HepG2 (cell line): ENCODE measurements at regions not wholly inside any gene's neighbourhood (a gene's known extent, or its start where the extent isn't known, plus 50 kb on each side); places are given as distances from the start of the nearest gene placed in this dataset.
A peak's percentile ranks its signal among the peaks of the same experiment; 100 is the strongest.
"Not testable (repeated sequence)": the region's sequence is repeated elsewhere in the genome, so short reads cannot be mapped to it uniquely, and the experiment has no call there.

ENCODE experiments used
- ATAC-seq: fragments of 200-7000 bp; cut with Tn5 transposase; 3 replicates; pipeline ENCODE4 v1.9.1; 2020; ENCODE audit warnings: mild to moderate bottlenecking, moderate library complexity
- BruUV-seq: library from RNA; stranded (reverse); fragments of 400-500 nt; replicated peaks from 2 replicates; lab custom pipeline; 2021; lab: Mats Ljungman, UMichigan
- CTCF ChIA-PET: fragments of 300-600 bp; formaldehyde crosslinking; extraction: SDS; loops from one replicate; lab custom pipeline; 2021; ENCODE audit warnings: low total read pairs, inconsistent platforms, low intra/inter-chr PET ratio; lab: Yijun Ruan, JAX
- POLR2A ChIA-PET: fragments of 350-600 bp; sonication (Branson Sonifier 250); formaldehyde crosslinking; loops from one replicate; lab custom pipeline; 2020; ENCODE audit warnings: antibody characterized with exemption, inconsistent platforms; lab: Yijun Ruan, JAX
- DNase-seq: peaks from one replicate; pipeline ENCODE4 v3.0.0-alpha.2; 2015; ENCODE audit warnings: low spot score
- FAIRE-seq: peaks from 3 replicates; lab custom pipeline; 2011; peaks lifted over from hg19 to GRCh38; lab: Jason Lieb, UNC
- H2AFZ ChIP-seq: one replicate; pipeline ENCODE4 v1.6.1; 2011; ENCODE audit warnings: low read length, inconsistent platforms
- H3K27ac ChIP-seq: fragments of 300-600 bp; 3 replicates; pipeline ENCODE4 v1.8.0; 2011; ENCODE audit warnings: mixed run types, mild to moderate bottlenecking, mixed read lengths, low read length, inconsistent platforms; ENCODE audit not compliant: insufficient read depth; ENCODE audit errors: extremely low read length
- H3K27me3 ChIP-seq, 2 experiments: fragments of 200-600 bp in 1 of 2; 2 replicates in 1 of 2; 3 replicates in 1 of 2; pipeline versions ENCODE4 v1.6.0 to v1.8.0; 2011; ENCODE audit warnings: low read length in 2 of 2, mild to moderate bottlenecking in 2 of 2, moderate library complexity in 2 of 2, inconsistent platforms in 1 of 2; ENCODE audit not compliant: insufficient read depth in 2 of 2, control insufficient read depth in 1 of 2
- H3K36me3 ChIP-seq, 2 experiments: fragments of 200-600 bp in 1 of 2; replicated peaks in 1 of 2; 2 replicates in 1 of 2; 3 replicates in 1 of 2; pipeline versions ENCODE4 v1.5.1 to v1.8.0; 2011; ENCODE audit warnings: low read length in 2 of 2, inconsistent platforms in 1 of 2; ENCODE audit not compliant: insufficient read depth in 2 of 2, control insufficient read depth in 1 of 2
- H3K4me1 ChIP-seq: 2 replicates; pipeline ENCODE4 v1.5.1; 2012; ENCODE audit warnings: low read length, inconsistent platforms; ENCODE audit not compliant: insufficient read depth
- H3K4me2 ChIP-seq: 2 replicates; pipeline ENCODE4 v1.6.0; 2011; ENCODE audit warnings: low read depth, low read length, inconsistent platforms
- H3K4me3 ChIP-seq, 3 experiments: fragments of 200-600 bp in 1 of 3; sonication (generic), shearing (Covaris generic) in 1 of 3; replicated peaks in 1 of 3; 2 replicates each; pipeline ENCODE4 v1.5.1; 2011 to 2016; ENCODE audit warnings: low read length in 3 of 3, inconsistent platforms in 2 of 3, low read depth in 2 of 3, mild to moderate bottlenecking in 2 of 3, control low read depth in 1 of 3, mixed read lengths in 1 of 3; ENCODE audit not compliant: insufficient read depth in 1 of 3
- H3K79me2 ChIP-seq: one replicate; pipeline ENCODE4 v1.6.1; 2011; ENCODE audit warnings: low read length, inconsistent platforms; ENCODE audit not compliant: insufficient read depth
- H3K9ac ChIP-seq: 2 replicates; pipeline ENCODE4 v1.6.0; 2011; ENCODE audit warnings: mild to moderate bottlenecking, low read depth, low read length, inconsistent platforms; ENCODE audit not compliant: insufficient read depth
- H3K9me3 ChIP-seq: 2 replicates; pipeline ENCODE4 v1.5.1; 2012; ENCODE audit warnings: mild to moderate bottlenecking, low read length
- H4K20me1 ChIP-seq: 2 replicates; pipeline ENCODE4 v1.6.0; 2011; ENCODE audit warnings: inconsistent platforms, mild to moderate bottlenecking, low read length, moderate library complexity; ENCODE audit not compliant: insufficient read depth
- WGBS: methylation state at CpG from one replicate; pipeline ENCODE4 v1.1.6; 2017; ENCODE audit warnings: low lambda C conversion rate; 5-methylcytosine and 5-hydroxymethylcytosine counted together
- in situ Hi-C: cut with HindIII; loops from 2 replicates; pipeline ENCODE4 v1.10.0; 2017; ENCODE audit warnings: low pct_unique_long_range_greater_than_20kb; ENCODE audit not compliant: extremely low pct_ligation_motif_present
- intact Hi-C: fragments of 100-400 bp; cut with micrococcal nuclease; formaldehyde crosslinking; loops from one replicate; pipeline ENCODE4 v1.10.0; 2022; ENCODE audit not compliant: unreplicated experiment

DNA sequence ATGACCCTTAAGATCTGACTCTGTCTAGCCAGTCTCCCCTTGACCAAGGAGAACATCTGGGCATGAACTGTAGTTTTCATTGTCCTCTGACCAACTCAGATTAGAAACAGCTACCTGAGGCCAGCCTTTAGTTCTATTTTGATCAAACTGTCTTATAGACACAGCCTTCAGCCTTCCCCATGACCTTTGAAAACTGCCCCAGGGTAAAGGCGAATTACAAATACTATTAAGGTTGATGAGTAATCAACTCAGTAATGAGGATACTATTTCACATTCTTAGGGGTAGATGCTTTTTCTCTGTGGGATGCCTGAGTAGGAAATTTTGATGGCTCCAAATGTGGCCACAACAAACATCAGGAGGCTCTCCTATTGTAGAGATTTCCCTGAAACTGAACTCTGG is 125.8 kb upstream of the ERV3-1 start:
- WGBS, result no CpG with 5 or more reads among the region's 1 CpG
- H2AFZ ChIP-seq, CTCF ChIA-PET, H3K9ac ChIP-seq, H3K4me3 ChIP-seq, H3K27me3 ChIP-seq, POLR2A ChIA-PET, FAIRE-seq, intact Hi-C loops, H3K4me2 ChIP-seq, H3K4me1 ChIP-seq, BruUV-seq, H3K27ac ChIP-seq, H3K9me3 ChIP-seq, DNase-seq, ATAC-seq, H3K79me2 ChIP-seq, in situ Hi-C loops, H4K20me1 ChIP-seq, H3K36me3 ChIP-seq: not testable (repeated sequence)

DNA sequence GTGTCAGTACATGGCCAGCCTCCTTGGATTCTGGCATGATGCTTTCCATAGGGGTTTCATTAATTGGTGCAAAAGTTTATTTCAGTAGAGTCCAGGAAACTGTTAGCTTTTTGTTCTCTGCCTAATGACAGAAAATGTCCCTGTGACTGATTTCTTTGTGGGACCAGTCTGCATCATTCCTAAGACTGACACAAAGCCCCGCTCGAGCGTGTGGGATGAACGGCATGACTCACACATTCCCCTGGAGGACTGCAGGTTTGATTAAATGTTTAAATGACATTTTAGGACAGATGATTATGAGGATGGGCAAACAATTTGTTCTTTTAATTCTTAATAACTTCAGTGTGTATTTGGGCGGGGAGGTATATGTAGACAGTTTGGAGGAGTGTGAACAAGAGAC is 120.9 kb upstream of the ERV3-1 start:
- CTCF ChIA-PET, DNase-seq, H3K9ac ChIP-seq, H3K4me1 ChIP-seq, H3K4me3 ChIP-seq, H2AFZ ChIP-seq, in situ Hi-C loops, H3K79me2 ChIP-seq, FAIRE-seq, intact Hi-C loops, POLR2A ChIA-PET, H3K4me2 ChIP-seq, H3K27ac ChIP-seq, ATAC-seq, BruUV-seq, H4K20me1 ChIP-seq, H3K27me3 ChIP-seq, H3K36me3 ChIP-seq, H3K9me3 ChIP-seq: not testable (repeated sequence)
- WGBS, result no CpG with 5 or more reads among the region's 5 CpGs

DNA sequence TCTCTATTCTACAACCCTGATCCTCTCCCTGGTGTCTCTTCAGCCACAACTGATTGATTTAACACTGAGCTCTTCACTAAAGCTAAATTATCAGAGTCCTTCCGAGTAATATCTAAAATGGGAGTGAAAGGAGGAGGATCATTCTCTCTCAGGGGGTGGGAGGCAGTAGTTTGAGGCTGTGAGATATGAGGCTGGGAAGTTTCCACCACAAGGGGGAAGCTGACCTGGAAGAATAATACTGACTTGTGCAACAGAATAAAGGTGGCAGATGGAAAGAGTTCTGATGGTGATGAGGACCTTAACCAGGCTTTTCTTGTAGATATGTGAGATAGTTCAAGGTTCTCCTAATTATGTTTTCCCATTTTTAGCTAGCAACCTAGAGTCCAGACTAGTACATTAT is 118.1 kb upstream of the ERV3-1 start:
- H3K9me3 ChIP-seq, H3K27ac ChIP-seq, DNase-seq, H2AFZ ChIP-seq, H3K9ac ChIP-seq, BruUV-seq, H3K36me3 ChIP-seq, CTCF ChIA-PET, intact Hi-C loops, H3K79me2 ChIP-seq, H3K4me1 ChIP-seq, H4K20me1 ChIP-seq, H3K4me3 ChIP-seq, FAIRE-seq, H3K4me2 ChIP-seq, in situ Hi-C loops, H3K27me3 ChIP-seq, POLR2A ChIA-PET: not testable (repeated sequence)
- no CpG with 5 or more reads among the region's 1 CpG for WGBS
- peak; percentile 71 for ATAC-seq

DNA sequence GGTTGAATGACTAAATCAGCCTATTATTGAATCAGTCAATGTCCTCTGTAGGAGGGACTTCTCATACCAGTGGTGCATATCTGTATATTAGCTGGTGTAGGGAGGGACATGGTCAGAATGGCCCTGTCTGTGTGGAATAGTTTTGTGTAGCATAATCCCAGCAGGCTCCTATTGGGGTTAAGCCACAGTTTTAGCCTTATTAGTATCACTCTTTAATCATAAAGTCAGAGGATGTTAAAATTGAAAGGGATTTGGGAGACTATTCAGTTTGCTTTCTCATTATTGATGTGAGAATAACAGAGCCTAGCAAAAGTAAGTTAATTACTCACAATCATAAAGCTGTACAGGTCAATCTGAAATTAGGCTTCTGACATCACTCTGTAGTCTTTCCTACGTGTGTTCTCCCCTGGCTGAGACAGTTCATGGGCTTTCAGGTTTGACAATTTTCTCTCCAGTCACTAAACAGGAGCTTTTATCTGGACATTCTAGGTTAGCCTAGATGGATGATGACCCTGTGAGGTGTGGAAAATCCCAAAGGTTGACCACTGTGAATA is 99.2 kb upstream of the ERV3-1 start:
- not testable (repeated sequence) for ATAC-seq, H3K27ac ChIP-seq

More for the DNA sequence above, 99.2 kb upstream of the ERV3-1 start:
- H3K27me3 ChIP-seq, DNase-seq, FAIRE-seq, in situ Hi-C loops, H3K4me2 ChIP-seq, H3K36me3 ChIP-seq, CTCF ChIA-PET, POLR2A ChIA-PET, H2AFZ ChIP-seq, H3K4me3 ChIP-seq, H3K9me3 ChIP-seq, intact Hi-C loops, H3K79me2 ChIP-seq, H3K4me1 ChIP-seq, BruUV-seq, H3K9ac ChIP-seq, H4K20me1 ChIP-seq: not testable (repeated sequence)
- WGBS, result 94% methylated on average over 1 of the region's 1 CpG
